ENCODE measurements at regions not wholly inside any gene's neighbourhood (a gene's known extent, or its start where the extent isn't known, plus 50 kb on each side); places are given as distances from the start of the nearest gene placed in this dataset.
"Not testable (repeated sequence)": the region's sequence is repeated elsewhere in the genome, so short reads cannot be mapped to it uniquely, and the experiment has no call there.

- DNase-seq, result no peak
- TF ChIP-seq, protein P1, sequence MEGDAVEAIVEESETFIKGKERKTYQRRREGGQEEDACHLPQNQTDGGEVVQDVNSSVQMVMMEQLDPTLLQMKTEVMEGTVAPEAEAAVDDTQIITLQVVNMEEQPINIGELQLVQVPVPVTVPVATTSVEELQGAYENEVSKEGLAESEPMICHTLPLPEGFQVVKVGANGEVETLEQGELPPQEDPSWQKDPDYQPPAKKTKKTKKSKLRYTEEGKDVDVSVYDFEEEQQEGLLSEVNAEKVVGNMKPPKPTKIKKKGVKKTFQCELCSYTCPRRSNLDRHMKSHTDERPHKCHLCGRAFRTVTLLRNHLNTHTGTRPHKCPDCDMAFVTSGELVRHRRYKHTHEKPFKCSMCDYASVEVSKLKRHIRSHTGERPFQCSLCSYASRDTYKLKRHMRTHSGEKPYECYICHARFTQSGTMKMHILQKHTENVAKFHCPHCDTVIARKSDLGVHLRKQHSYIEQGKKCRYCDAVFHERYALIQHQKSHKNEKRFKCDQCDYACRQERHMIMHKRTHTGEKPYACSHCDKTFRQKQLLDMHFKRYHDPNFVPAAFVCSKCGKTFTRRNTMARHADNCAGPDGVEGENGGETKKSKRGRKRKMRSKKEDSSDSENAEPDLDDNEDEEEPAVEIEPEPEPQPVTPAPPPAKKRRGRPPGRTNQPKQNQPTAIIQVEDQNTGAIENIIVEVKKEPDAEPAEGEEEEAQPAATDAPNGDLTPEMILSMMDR (IDR thresholded peaks at IDR 0.05), result no peak
- Mint-ChIP-seq H3K36me3 (ENCODE audit: low read depth) (no peaks in the 10 kb centered on the region), H3K9me3 (peaks cover 13% of the 10 kb centered on the region), H3K27ac (no peak overlapping the region), H3K4me3 (no peak overlapping the region), H3K4me1 (no peaks in the 10 kb centered on the region), H3K27me3 (no peaks in the 10 kb centered on the region)
- ChIA-PET CTCF (no interaction called here), POLR2A (no interaction called here)
- intact Hi-C loops (cut with micrococcal nuclease), result no loop called here
- no peak for ATAC-seq (ENCODE audit: low read depth)
Observed at GRCh38 chr13:83085186-83085900, 796.9 kb downstream of the SLITRK1 start.

DNA sequence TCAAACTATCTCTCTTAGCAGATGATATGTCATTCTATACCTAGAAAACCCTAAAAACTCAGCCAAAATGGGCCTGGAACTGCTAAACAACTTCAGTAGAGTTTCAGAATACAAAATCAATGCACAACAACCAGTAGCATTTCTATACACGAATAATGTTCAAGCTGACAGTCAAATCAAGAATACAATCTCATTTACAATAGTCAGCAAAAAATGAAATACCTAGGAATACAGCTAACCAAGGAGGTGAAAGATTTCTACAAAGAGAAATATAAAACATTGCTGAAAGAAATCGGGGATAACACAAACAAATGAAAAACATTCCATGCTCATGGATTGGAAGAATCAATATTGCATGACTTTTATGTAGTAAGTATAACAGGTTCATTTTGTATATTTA, 804.8 kb downstream of the SLITRK1 start:
- Mint-ChIP-seq H3K27ac (no peak overlapping the region), H3K4me1 (no peaks in the 10 kb centered on the region), H3K36me3 (ENCODE audit: low read depth) (no peaks in the 10 kb centered on the region), H3K27me3 (no peaks in the 10 kb centered on the region), H3K4me3 (no peak overlapping the region), H3K9me3 (peaks cover 2% of the 10 kb centered on the region)
- ATAC-seq (ENCODE audit: low read depth) (no peak), DNase-seq (no peak)
- POLR2A ChIA-PET, result no interaction called here
- intact Hi-C loops (cut with micrococcal nuclease), result no loop called here
- TF ChIP-seq, protein P1 (IDR thresholded peaks at IDR 0.05), result no peak
- CTCF ChIA-PET, result no interaction called here

- H3K27ac Mint-ChIP-seq; H3K27me3 Mint-ChIP-seq; POLR2A ChIA-PET; H3K9me3 Mint-ChIP-seq; H3K4me3 Mint-ChIP-seq; CTCF ChIA-PET; intact Hi-C loops (cut with micrococcal nuclease); H3K36me3 Mint-ChIP-seq (ENCODE audit: low read depth); H3K4me1 Mint-ChIP-seq; ATAC-seq (ENCODE audit: low read depth); DNase-seq: not testable (repeated sequence)
Observed at GRCh38 chr13:83073930-83074329, 808.3 kb downstream of the SLITRK1 start.

- no peak for DNase-seq
- H3K27me3 Mint-ChIP-seq, result no peaks in the 10 kb centered on the region
- H3K9me3 Mint-ChIP-seq, result peaks cover 8% of the 10 kb centered on the region
- POLR2A ChIA-PET, result no interaction called here
- TF ChIP-seq, protein P1 (IDR thresholded peaks at IDR 0.05), result no peak
- CTCF ChIA-PET, result no interaction called here
- no peak for ATAC-seq (ENCODE audit: low read depth)
- H3K4me1 Mint-ChIP-seq, result no peaks in the 10 kb centered on the region
- intact Hi-C loops (cut with micrococcal nuclease), result no loop called here
- no peaks in the 10 kb centered on the region for H3K36me3 Mint-ChIP-seq (ENCODE audit: low read depth)
- no peak overlapping the region for H3K4me3 Mint-ChIP-seq
- H3K27ac Mint-ChIP-seq, result no peak overlapping the region
Observed at GRCh38 chr13:83065108-83065507, 817.2 kb downstream of the SLITRK1 start.

- Mint-ChIP-seq H3K27ac (no peak overlapping the region), H3K4me1 (no peaks in the 10 kb centered on the region), H3K9me3 (peaks cover 2% of the 10 kb centered on the region), H3K27me3 (no peaks in the 10 kb centered on the region), H3K4me3 (no peak overlapping the region), H3K36me3 (ENCODE audit: low read depth) (no peaks in the 10 kb centered on the region)
- CTCF ChIA-PET, result no interaction called here
- DNase-seq (no peak), ATAC-seq (ENCODE audit: low read depth) (no peak)
- POLR2A ChIA-PET, result no interaction called here
- intact Hi-C loops (cut with micrococcal nuclease), result no loop called here
- TF ChIP-seq, protein P1 (IDR thresholded peaks at IDR 0.05), result no peak
Observed at GRCh38 chr13:83057119-83057518, 825.2 kb downstream of the SLITRK1 start.

- no peaks in the 10 kb centered on the region for H3K4me1 Mint-ChIP-seq
- H3K36me3 Mint-ChIP-seq (ENCODE audit: low read depth), result no peaks in the 10 kb centered on the region
- ChIA-PET CTCF (no interaction called here), POLR2A (no interaction called here)
- intact Hi-C loops (cut with micrococcal nuclease), result no loop called here
- no peak overlapping the region for H3K4me3 Mint-ChIP-seq
- no peaks in the 10 kb centered on the region for H3K27me3 Mint-ChIP-seq
- no peak for DNase-seq
- ATAC-seq (ENCODE audit: low read depth), result no peak
- H3K9me3 Mint-ChIP-seq, result peaks cover 2% of the 10 kb centered on the region
- no peak overlapping the region for H3K27ac Mint-ChIP-seq
- TF ChIP-seq, protein P1 (IDR thresholded peaks at IDR 0.05), result no peak
Observed at GRCh38 chr13:83056269-83056668, 826.0 kb downstream of the SLITRK1 start.
